Effector memory CD4-positive, alpha-beta T cell (primary cell): ENCODE measurements at regions not wholly inside any gene's neighbourhood (a gene's known extent, or its start where the extent isn't known, plus 50 kb on each side); places are given as distances from the start of the nearest gene placed in this dataset.
"Not testable (repeated sequence)": the region's sequence is repeated elsewhere in the genome, so short reads cannot be mapped to it uniquely, and the experiment has no call there.

Experiments used
- DNase-seq, 3 donors: peaks; one replicate each; pipeline ENCODE4 v3.0.0-alpha.2; 2020
- H3K27ac ChIP-seq: 2 replicates; pipeline ENCODE4 v1.7.0; 2013; ENCODE audit warnings: mild to moderate bottlenecking, low read length, moderate library complexity; ENCODE audit not compliant: insufficient read depth, poor library complexity, severe bottlenecking
- H3K27me3 ChIP-seq: replicated peaks from 2 replicates; pipeline ENCODE4 v1.7.0; 2013; ENCODE audit warnings: mild to moderate bottlenecking, low read length; ENCODE audit not compliant: insufficient read depth, control insufficient read depth, poor library complexity, severe bottlenecking
- H3K36me3 ChIP-seq: 2 replicates; pipeline ENCODE4 v1.7.0; 2013; ENCODE audit warnings: mild to moderate bottlenecking, low read length, moderate library complexity; ENCODE audit not compliant: control insufficient read depth, insufficient read depth
- H3K4me1 ChIP-seq: 2 replicates; pipeline ENCODE4 v1.7.0; 2013; ENCODE audit warnings: low read length, mild to moderate bottlenecking; ENCODE audit not compliant: control insufficient read depth, insufficient read depth, poor library complexity, severe bottlenecking
- H3K4me3 ChIP-seq: 2 replicates; pipeline ENCODE4 v1.7.0; 2013; ENCODE audit warnings: low read length, low read depth, mild to moderate bottlenecking; ENCODE audit not compliant: insufficient read depth, poor library complexity, severe bottlenecking
- H3K9me3 ChIP-seq: 2 replicates; pipeline ENCODE4 v1.7.0; 2013; ENCODE audit warnings: mild to moderate bottlenecking, low read length, moderate library complexity; ENCODE audit not compliant: control insufficient read depth

DNA sequence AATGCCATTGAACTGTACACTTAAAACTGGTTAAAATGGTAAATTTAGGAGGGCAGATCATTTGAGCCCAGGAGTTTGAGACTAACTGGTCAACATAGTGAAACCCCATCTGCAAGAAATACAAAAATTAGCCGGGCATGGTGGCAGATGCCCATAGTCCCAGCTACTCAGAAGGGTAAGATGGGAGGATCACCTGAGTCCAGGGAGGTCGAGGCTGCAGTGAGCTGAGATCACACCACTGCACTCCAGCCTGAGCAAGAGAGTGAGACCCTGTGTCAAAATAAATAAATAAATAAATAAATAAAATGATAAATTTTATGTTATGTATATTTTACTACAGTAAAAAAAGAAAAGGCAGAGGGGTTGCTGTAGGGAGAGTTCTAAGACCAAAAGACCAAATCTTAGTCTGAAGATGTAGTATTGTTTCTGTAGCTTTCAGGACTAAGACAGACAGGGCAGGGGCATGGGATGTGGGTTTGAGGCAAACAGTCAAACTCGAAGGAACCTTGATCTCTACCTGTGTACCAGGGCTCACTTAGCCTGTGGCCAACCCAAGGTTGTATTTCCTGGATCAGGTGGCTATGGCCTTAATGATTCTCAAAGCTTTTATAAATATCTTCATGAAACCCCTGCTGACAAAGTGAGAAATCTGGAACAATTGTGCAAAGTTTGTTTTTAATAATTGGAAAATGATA lies 316.7 kb downstream of the CYRIA start:
- Histone ChIP-seq H3K27me3 (no peaks in the 10 kb centered on the region), H3K4me3 (no peak overlapping the region), H3K9me3 (no peaks in the 10 kb centered on the region), H3K27ac (no peak overlapping the region), H3K36me3 (no peaks in the 10 kb centered on the region), H3K4me1 (no peaks in the 10 kb centered on the region)
- DNase-seq: no peak

GRCh38 chr2:16346671-16347070 lies 319.0 kb downstream of the CYRIA start:
- Histone ChIP-seq H3K9me3 (no peaks in the 10 kb centered on the region), H3K36me3 (no peaks in the 10 kb centered on the region), H3K4me1 (no peaks in the 10 kb centered on the region), H3K27ac (no peak overlapping the region), H3K4me3 (no peak overlapping the region), H3K27me3 (no peaks in the 10 kb centered on the region)
- no peak for DNase-seq

GRCh38 chr2:16345231-16345630 lies 320.4 kb downstream of the CYRIA start:
- H3K9me3 ChIP-seq, H3K27ac ChIP-seq, DNase-seq, H3K27me3 ChIP-seq, H3K36me3 ChIP-seq, H3K4me3 ChIP-seq, H3K4me1 ChIP-seq: not testable (repeated sequence)

GRCh38 chr2:16339206-16339605 lies 326.4 kb downstream of the CYRIA start:
- Histone ChIP-seq H3K27me3 (no peaks in the 10 kb centered on the region), H3K4me1 (no peaks in the 10 kb centered on the region), H3K27ac (no peak overlapping the region), H3K4me3 (no peak overlapping the region), H3K9me3 (peaks cover 3% of the 10 kb centered on the region), H3K36me3 (no peaks in the 10 kb centered on the region)
- DNase-seq: no peak

- H3K4me3 ChIP-seq: no peak overlapping the region
- no peak for DNase-seq
- H3K36me3 ChIP-seq: no peaks in the 10 kb centered on the region
- no peaks in the 10 kb centered on the region for H3K4me1 ChIP-seq
- H3K27ac ChIP-seq: no peak overlapping the region
- H3K27me3 ChIP-seq: no peaks in the 10 kb centered on the region
- peaks cover 3% of the 10 kb centered on the region for H3K9me3 ChIP-seq
Observed at GRCh38 chr2:16338026-16338425, 327.6 kb downstream of the CYRIA start.

- Histone ChIP-seq H3K27me3 (no peaks in the 10 kb centered on the region), H3K27ac (no peak overlapping the region), H3K9me3 (peaks cover 3% of the 10 kb centered on the region), H3K4me3 (no peak overlapping the region), H3K36me3 (no peaks in the 10 kb centered on the region), H3K4me1 (no peaks in the 10 kb centered on the region)
- DNase-seq: no peak
Observed at GRCh38 chr2:16336916-16337315, 328.7 kb downstream of the CYRIA start.

DNA sequence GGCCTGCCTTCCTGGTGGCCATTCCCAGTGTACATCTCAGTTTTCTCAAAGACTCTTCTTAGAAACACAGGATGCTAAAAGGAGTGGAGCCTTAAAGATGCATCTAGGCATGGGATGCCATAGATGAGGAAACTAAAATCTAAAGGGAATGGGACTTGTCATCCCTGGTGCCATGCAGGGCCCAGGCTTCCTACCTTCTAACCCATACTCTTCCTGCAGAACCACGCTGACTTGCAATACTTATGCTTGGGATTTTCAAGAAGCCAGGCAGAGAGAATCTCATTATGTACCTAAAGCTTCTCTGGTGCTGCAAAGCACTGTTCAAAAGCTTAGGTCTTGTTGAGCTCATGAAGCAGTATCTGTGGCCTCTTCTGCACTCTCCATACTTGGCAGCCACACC lies 329.1 kb downstream of the CYRIA start:
- H3K4me1 ChIP-seq: no peaks in the 10 kb centered on the region
- no peaks in the 10 kb centered on the region for H3K27me3 ChIP-seq
- H3K9me3 ChIP-seq: peaks cover 3% of the 10 kb centered on the region
- H3K27ac ChIP-seq: no peak overlapping the region
- no peak for DNase-seq
- H3K4me3 ChIP-seq: no peak overlapping the region
- no peaks in the 10 kb centered on the region for H3K36me3 ChIP-seq

DNA sequence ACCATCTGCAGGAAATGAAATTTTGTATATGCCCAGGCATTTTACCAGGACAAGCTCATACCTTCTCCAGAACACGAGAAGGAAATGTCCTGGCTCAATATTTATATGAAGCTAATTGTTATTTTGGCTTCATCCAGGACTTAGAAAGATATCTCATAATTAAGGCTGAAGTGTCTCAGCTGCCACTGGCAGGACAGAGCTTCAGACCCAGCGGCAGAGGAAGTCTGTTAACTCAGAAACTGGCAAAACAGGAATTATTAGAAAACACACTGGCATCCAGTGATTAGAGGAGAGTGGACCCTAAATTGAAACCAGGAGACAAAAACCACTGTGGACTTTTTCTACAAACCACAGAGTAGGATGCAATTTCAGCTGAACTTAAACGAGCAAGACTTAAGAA lies 329.7 kb downstream of the CYRIA start:
- DNase-seq: no peak
- Histone ChIP-seq H3K27me3 (no peaks in the 10 kb centered on the region), H3K9me3 (peaks cover 3% of the 10 kb centered on the region), H3K27ac (no peak overlapping the region), H3K4me3 (no peak overlapping the region), H3K4me1 (no peaks in the 10 kb centered on the region), H3K36me3 (no peaks in the 10 kb centered on the region)

- no peak overlapping the region for H3K27ac ChIP-seq
- H3K36me3 ChIP-seq: no peaks in the 10 kb centered on the region
- H3K9me3 ChIP-seq: peaks cover 3% of the 10 kb centered on the region
- H3K4me1 ChIP-seq: no peaks in the 10 kb centered on the region
- H3K4me3 ChIP-seq: no peak overlapping the region
- no peaks in the 10 kb centered on the region for H3K27me3 ChIP-seq
- no peak for DNase-seq
Observed at GRCh38 chr2:16335604-16335930, 330.1 kb downstream of the CYRIA start.

- peaks cover 3% of the 10 kb centered on the region for H3K9me3 ChIP-seq
- H3K4me3 ChIP-seq: no peak overlapping the region
- H3K4me1 ChIP-seq: no peaks in the 10 kb centered on the region
- no peaks in the 10 kb centered on the region for H3K27me3 ChIP-seq
- no peak for DNase-seq
- H3K27ac ChIP-seq: no peak overlapping the region
- H3K36me3 ChIP-seq: no peaks in the 10 kb centered on the region
Observed at GRCh38 chr2:16334886-16335603, 330.6 kb downstream of the CYRIA start.
